ENCODE measurements at regions not wholly inside any gene's neighbourhood (a gene's known extent, or its start where the extent isn't known, plus 50 kb on each side); places are given as distances from the start of the nearest gene placed in this dataset.

DNA sequence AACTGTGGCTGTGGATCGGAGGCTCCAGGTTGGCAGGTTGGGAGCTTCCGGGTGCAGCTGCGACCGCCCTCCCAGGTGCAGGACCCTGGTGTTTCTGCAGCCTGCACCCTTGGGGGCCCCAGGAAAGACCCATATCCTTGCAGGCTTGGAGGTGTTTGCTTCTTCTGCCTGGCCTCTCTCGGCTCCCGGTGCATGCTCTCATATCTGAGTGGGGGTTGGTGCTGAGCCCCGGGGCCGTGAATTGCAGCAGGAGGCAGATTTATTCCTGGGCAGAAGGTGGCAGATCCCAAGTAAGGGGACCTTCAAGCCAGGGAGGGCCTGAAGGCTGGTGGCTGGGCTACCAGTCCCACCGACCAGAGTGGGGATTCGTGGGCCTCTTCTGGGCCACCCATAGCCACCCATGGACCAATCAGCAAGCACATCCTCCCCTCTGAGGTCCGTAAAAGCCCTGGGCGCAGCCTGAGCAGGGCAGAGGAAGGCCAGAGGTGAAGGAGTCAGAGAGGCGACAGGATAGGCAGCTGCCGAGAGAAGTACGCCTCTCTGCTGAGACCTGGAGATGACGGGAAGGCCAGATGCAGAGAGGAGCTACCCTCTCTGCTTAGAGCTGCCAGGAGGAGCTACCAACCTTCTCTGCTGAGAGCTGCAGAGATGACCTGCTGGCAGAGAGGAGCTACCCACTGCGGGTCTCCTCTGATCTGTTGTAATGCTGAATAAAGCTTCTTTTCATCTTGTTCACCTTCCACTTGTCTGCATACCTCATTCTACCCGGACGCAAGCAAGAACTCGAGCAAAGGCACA is 1279.0 kb upstream of the LRRTM1 start:
- TF ChIP-seq, protein P1, sequence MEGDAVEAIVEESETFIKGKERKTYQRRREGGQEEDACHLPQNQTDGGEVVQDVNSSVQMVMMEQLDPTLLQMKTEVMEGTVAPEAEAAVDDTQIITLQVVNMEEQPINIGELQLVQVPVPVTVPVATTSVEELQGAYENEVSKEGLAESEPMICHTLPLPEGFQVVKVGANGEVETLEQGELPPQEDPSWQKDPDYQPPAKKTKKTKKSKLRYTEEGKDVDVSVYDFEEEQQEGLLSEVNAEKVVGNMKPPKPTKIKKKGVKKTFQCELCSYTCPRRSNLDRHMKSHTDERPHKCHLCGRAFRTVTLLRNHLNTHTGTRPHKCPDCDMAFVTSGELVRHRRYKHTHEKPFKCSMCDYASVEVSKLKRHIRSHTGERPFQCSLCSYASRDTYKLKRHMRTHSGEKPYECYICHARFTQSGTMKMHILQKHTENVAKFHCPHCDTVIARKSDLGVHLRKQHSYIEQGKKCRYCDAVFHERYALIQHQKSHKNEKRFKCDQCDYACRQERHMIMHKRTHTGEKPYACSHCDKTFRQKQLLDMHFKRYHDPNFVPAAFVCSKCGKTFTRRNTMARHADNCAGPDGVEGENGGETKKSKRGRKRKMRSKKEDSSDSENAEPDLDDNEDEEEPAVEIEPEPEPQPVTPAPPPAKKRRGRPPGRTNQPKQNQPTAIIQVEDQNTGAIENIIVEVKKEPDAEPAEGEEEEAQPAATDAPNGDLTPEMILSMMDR (IDR thresholded peaks at IDR 0.05; ENCODE audit: control insufficient read depth, extremely low read depth, insufficient read depth): no peak
- H3K4me3 ChIP-seq (ENCODE audit: low read depth, low read length): no peak overlapping the region

DNA sequence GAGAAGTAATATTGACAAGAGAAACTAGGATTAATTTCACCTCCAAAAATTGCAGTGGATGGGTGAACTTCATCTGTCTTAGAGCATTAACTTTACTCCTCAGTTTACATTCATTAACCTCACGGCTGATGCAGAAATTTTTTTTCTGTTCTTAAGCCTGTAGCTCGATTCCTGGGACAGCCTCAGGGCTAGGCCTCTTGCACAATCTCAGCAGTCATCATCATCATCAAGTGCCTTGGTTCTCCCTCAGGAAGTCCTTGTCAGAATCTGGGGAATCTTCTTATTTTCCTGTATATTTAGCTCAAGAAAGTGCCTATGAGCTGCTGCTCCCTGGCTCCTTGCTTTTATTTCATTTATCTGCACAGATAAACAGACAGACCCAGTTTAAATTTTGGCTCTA is 1272.2 kb upstream of the LRRTM1 start:
- no peak for DNase-seq (ENCODE audit: low read depth)

More for the DNA sequence above, 1279.0 kb upstream of the LRRTM1 start:
- DNase-seq (ENCODE audit: low read depth): no peak

DNA sequence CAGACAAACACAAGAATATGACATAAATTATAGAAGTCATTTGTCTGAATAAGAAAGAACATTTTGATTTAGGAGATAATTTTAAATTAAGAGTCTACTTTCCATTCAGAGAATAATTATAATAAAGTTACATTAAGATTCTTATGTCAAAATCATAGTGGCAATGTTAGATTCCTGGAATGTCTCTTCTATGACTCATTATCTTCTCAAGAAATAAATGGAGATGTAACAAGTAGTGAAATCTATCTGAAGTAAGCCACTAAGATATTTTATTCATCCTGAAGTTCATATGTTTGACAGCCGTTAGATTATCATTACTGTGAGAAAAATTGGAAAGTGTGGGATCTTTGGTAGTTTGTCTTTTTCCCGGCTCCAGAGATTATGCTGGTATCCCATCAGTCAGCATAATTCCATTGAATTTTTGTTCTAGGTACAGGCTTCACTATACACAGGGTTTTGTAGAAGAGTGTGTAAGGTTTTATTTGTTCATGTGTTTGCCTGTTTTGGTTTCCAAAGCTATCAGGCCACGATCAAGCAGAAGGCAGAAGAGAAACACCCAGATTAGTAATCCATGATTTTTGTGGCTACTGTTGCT is 1246.6 kb upstream of the LRRTM1 start:
- no peak overlapping the region for H3K4me3 ChIP-seq (ENCODE audit: low read depth, low read length)
- DNase-seq (ENCODE audit: low read depth): no peak
- TF ChIP-seq, protein P1 (IDR thresholded peaks at IDR 0.05; ENCODE audit: control insufficient read depth, extremely low read depth, insufficient read depth): no peak

More for the DNA sequence above, 1272.2 kb upstream of the LRRTM1 start:
- no peak overlapping the region for H3K4me3 ChIP-seq (ENCODE audit: low read depth, low read length)
- TF ChIP-seq, protein P1 (IDR thresholded peaks at IDR 0.05; ENCODE audit: control insufficient read depth, extremely low read depth, insufficient read depth): no peak

DNA sequence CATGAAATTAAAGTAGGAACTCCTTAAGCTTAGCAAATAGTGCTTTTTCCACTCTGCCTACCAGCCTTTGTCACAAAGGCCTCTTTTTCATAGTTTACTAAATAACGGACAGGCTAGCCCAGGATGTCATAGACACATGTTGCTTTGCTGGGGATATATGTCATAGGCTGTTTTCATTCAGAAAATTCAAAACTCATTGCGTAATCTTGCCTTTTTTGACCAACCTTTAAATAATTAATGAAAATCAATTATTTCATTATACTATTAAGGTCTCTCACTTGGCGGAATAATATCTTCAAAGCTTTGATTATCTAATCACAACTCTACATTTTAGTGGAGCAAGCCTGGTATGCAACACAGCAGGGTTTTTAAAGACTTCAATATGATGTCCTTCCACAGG is 1245.7 kb upstream of the LRRTM1 start:
- DNase-seq (ENCODE audit: low read depth): no peak

DNA sequence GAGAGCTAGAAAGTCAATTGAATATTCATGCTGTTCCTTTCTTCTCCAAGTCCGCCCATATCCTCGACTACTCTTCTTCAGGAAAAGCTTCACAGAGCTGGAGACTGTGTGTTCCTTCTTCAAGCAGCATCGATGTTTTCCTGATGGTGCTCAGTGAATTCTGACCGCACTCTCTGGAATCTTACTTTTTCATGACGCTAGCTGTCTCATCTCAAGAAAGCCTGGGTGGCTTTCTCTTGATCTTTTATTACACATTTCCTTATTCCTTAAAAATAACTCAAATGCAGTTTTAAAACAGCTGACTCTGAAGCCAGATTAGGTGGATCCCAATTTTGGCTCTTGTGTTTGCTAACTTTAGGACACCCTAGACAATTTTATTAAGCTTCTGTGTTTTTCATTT is 1245.1 kb upstream of the LRRTM1 start:
- DNase-seq (ENCODE audit: low read depth): no peak
- H3K4me3 ChIP-seq (ENCODE audit: low read depth, low read length): no peak overlapping the region
- TF ChIP-seq, protein P1 (IDR thresholded peaks at IDR 0.05; ENCODE audit: control insufficient read depth, extremely low read depth, insufficient read depth): no peak

More for the DNA sequence above, 1245.7 kb upstream of the LRRTM1 start:
- TF ChIP-seq, protein P1 (IDR thresholded peaks at IDR 0.05; ENCODE audit: control insufficient read depth, extremely low read depth, insufficient read depth): no peak
- H3K4me3 ChIP-seq (ENCODE audit: low read depth, low read length): no peak overlapping the region

DNA sequence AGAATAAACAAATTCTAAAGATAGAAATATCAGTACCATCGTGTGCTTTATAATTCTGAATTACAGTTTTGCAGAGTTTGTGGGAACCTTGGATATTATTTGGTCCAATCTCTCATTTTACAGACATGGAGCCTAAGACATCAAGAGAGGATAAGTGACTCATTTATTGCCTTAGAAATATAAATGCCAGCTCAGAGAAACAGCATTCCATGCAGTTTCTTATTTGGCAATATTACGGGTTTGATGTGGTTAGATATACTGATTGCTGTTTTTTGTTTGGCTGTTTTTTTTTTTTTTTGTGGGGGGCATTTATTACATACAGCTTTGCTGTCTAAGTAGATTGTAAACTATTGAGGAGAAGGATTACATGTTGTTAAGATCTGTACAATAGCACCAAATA is 1241.1 kb upstream of the LRRTM1 start:
- no peak for DNase-seq (ENCODE audit: low read depth)
- no peak overlapping the region for H3K4me3 ChIP-seq (ENCODE audit: low read depth, low read length)
- TF ChIP-seq, protein P1 (IDR thresholded peaks at IDR 0.05; ENCODE audit: control insufficient read depth, extremely low read depth, insufficient read depth): no peak
